H1 (cell line): ENCODE measurements at regions not wholly inside any gene's neighbourhood (a gene's known extent, or its start where the extent isn't known, plus 50 kb on each side); places are given as distances from the start of the nearest gene placed in this dataset.

Source experiments
- ASH2L ChIP-seq: fragments of 200-600, 300-600 bp; sonication (generic); IDR thresholded peaks from one replicate; pipeline ENCODE4 v1.7.1; 2017; ENCODE audit warnings: low read length
- BCL11A ChIP-seq, 2 experiments: IDR thresholded peaks; one replicate each; pipeline ENCODE4 v1.6.1; 2011; ENCODE audit warnings: low read depth in 2 of 2, low read length in 2 of 2, mild to moderate bottlenecking in 2 of 2
- CBX8 ChIP-seq: fragments of 300-800, 300-1000 bp; sonication (generic); IDR thresholded peaks from 2 replicates; pipeline ENCODE4 v1.7.1; 2016; ENCODE audit warnings: low read depth, low read length, borderline replicate concordance
- CEBPB ChIP-seq: IDR thresholded peaks from 2 replicates; pipeline ENCODE4 v1.6.1; 2012; ENCODE audit warnings: low read depth, low read length
- CTCF ChIP-seq, 3 experiments: IDR thresholded peaks; 1 replicate in 2 of 3; 2 replicates in 1 of 3; pipeline versions ENCODE4 v1.5.1 to v1.6.1; 2011; ENCODE audit warnings: low read length in 3 of 3, mild to moderate bottlenecking in 3 of 3, inconsistent platforms in 2 of 3, low read depth in 1 of 3, moderate library complexity in 1 of 3; ENCODE audit not compliant: insufficient read depth in 1 of 3; ENCODE audit errors: control extremely low read depth in 1 of 3
- E2F6 ChIP-seq: IDR thresholded peaks from 2 replicates; pipeline ENCODE4 v1.6.1; 2012; ENCODE audit warnings: inconsistent platforms
- EZH2 ChIP-seq: fragments of 200-600 bp; sonication (generic); IDR thresholded peaks from 2 replicates; pipeline ENCODE4 v1.7.1; 2012; ENCODE audit warnings: low read depth, mild to moderate bottlenecking, moderate library complexity, low read length, inconsistent platforms; ENCODE audit not compliant: severe bottlenecking
- HDAC2 ChIP-seq, 2 experiments: fragments of 300-600 bp in 1 of 2; sonication (generic) in 1 of 2; IDR thresholded peaks; 2 replicates each; pipeline ENCODE4 v1.6.1; 2011 to 2012; ENCODE audit warnings: low read depth in 2 of 2, low read length in 2 of 2, mild to moderate bottlenecking in 2 of 2, moderate library complexity in 2 of 2, borderline replicate concordance in 1 of 2, inconsistent platforms in 1 of 2
- JUND ChIP-seq: IDR thresholded peaks from 2 replicates; pipeline ENCODE4 v1.6.1; 2011; ENCODE audit warnings: mild to moderate bottlenecking, improper control_type of control experiment, low read length
- POLR2A ChIP-seq, 2 experiments: IDR thresholded peaks; 1 replicate in 1 of 2; 2 replicates in 1 of 2; pipeline ENCODE4 v1.6.1; 2011; ENCODE audit warnings: low read depth in 2 of 2, low read length in 2 of 2, mild to moderate bottlenecking in 2 of 2; ENCODE audit errors: control extremely low read depth in 1 of 2
- POLR2AphosphoS5 ChIP-seq: IDR thresholded peaks from 2 replicates; pipeline ENCODE4 v1.6.1; 2011; ENCODE audit warnings: low read depth, low read length

GRCh38 chr6:11473008-11473740 lies 64.4 kb upstream of the TMEM170B start:
- TF ChIP-seq BCL11A (IDR thresholded peaks at IDR 0.05; ENCODE audit: low read depth in 2 of 2, low read length in 2 of 2): no peak
- TF ChIP-seq JUND: no peak
- no peak for TF ChIP-seq POLR2A (IDR thresholded peaks at IDR 0.05; ENCODE audit: control extremely low read depth in 1 of 2, low read depth in 2 of 2, low read length in 2 of 2)
- TF ChIP-seq POLR2AphosphoS5: no peak
- TF ChIP-seq CTCF (IDR thresholded peaks at IDR 0.05; ENCODE audit: control extremely low read depth in 1 of 3, insufficient read depth in 1 of 3, low read depth in 1 of 3, low read length in 3 of 3): no peak
- TF ChIP-seq ASH2L: no peak
- no peak for TF ChIP-seq CEBPB
- TF ChIP-seq E2F6: no peak
- no peak for TF ChIP-seq EZH2
- no peak for TF ChIP-seq CBX8
- TF ChIP-seq HDAC2 (IDR thresholded peaks at IDR 0.05; ENCODE audit: borderline replicate concordance in 1 of 2, low read depth in 2 of 2, low read length in 2 of 2): no peak
